ENCODE measurements at regions not wholly inside any gene's neighbourhood (a gene's known extent, or its start where the extent isn't known, plus 50 kb on each side); places are given as distances from the start of the nearest gene placed in this dataset.

DNA sequence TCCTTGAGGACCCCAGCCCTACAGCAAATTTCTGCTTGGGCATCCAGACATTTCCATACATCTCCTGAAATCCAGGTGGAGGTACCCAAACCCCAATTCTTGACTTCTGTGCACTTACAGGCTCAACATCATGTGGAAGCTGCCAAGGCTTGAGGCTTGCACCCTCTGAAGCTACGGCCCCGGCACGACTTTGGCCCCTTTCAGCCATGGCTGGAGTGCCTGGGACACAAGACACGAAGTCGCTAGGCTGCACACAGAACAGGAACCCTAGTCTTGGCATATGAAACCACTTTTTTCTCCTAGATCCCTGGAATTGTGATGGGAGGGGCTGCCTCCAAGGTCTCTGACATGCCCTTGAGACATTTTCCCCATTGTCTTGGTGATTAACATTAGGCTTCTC, 1417.7 kb downstream of the ARAP2 start:
- TF ChIP-seq GATA2 (IDR thresholded peaks at IDR 0.05; ENCODE audit: low read depth, low read length) (no peak), GATA3 (IDR thresholded peaks at IDR 0.05; ENCODE audit: low read depth, low read length) (no peak)

DNA sequence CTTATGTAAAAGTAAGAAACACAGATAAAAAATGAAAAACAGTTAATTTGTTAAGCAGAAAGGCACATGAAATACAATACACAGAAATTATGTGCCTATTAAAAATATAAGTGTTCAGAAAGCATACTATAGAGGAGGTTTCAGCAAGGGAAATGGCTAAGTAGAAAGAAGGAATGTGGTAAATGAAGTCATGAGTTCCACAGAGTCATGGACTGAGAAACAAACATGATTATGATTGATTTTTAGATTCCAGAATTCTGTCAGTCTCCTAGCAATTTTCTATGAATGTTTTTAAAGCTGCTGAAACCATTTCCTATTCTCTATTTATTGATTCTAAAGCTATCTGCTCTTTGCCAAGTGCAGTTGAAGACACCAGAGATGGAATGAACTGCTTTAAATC, 1398.4 kb downstream of the ARAP2 start:
- no peak for TF ChIP-seq GATA2 (IDR thresholded peaks at IDR 0.05; ENCODE audit: low read depth, low read length)
- TF ChIP-seq GATA3 (IDR thresholded peaks at IDR 0.05; ENCODE audit: low read depth, low read length) = no peak

DNA sequence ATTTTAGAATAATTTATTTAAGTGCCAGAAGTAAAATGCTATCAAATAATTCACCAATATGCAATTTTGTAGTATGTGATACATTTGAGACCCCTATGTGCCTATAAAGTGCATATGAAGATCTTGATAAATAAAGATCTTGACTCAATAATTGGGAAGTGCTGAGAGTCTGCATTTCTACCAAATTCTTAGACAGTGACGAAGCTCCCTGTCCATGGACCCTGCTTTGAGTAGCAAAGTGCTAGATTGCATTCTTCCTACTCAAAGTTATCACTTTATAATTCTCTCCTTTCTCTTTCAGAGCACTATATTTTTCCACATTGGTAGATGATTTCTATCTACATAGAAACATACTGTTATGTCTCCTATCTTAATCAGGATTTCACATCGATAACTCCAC, 1393.9 kb downstream of the ARAP2 start:
- TF ChIP-seq GATA3 (IDR thresholded peaks at IDR 0.05; ENCODE audit: low read depth, low read length) (no peak), GATA2 (IDR thresholded peaks at IDR 0.05; ENCODE audit: low read depth, low read length) (no peak)

- TF ChIP-seq GATA2 (IDR thresholded peaks at IDR 0.05; ENCODE audit: low read depth, low read length) = no peak
- no peak for TF ChIP-seq GATA3 (IDR thresholded peaks at IDR 0.05; ENCODE audit: low read depth, low read length)
Observed at GRCh38 chr4:34850968-34851367, 1393.3 kb downstream of the ARAP2 start.

DNA sequence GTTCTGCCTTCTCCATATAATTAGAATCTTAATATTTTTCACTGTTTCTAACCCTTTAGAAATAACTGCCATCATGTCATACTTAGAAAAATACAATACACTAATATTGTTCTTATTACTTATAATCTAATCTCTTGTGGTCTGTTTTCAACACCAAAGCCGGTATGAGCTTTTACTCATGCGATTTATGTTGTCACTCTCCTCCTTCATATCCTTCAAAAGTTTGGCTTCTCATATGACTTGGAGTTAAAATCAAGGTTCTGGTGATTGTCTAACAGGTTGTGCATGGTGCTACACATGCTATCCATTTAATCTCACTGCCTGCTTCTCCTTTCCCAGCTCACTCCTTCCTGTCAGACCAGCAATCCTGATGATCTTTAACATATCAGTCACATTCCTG, 1392.9 kb downstream of the ARAP2 start:
- TF ChIP-seq GATA3 (IDR thresholded peaks at IDR 0.05; ENCODE audit: low read depth, low read length) (no peak), GATA2 (IDR thresholded peaks at IDR 0.05; ENCODE audit: low read depth, low read length) (no peak)

- TF ChIP-seq GATA3 (IDR thresholded peaks at IDR 0.05; ENCODE audit: low read depth, low read length) (no peak), GATA2 (IDR thresholded peaks at IDR 0.05; ENCODE audit: low read depth, low read length) (no peak)
Observed at GRCh38 chr4:34854451-34854850, 1389.9 kb downstream of the ARAP2 start.

DNA sequence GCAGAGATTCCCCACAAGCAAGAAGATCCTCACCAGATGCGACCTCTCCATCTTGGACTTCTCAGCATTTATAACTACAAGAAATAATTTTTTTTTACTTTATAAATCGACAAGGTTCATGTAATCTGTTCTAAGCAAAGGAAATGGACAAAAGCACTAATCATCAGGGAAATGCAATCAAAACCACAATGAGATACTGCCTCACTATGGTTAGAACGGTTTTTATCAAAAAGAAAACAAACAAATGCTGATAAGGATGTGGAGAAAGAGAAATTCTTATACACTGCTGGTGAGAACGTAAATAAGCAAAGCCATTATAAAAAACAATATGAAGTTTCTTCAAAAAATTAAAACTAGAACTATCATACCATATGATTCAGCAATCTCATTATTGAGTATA, 1382.6 kb downstream of the ARAP2 start:
- TF ChIP-seq GATA3 (IDR thresholded peaks at IDR 0.05; ENCODE audit: low read depth, low read length) (no peak), GATA2 (IDR thresholded peaks at IDR 0.05; ENCODE audit: low read depth, low read length) (no peak)

DNA sequence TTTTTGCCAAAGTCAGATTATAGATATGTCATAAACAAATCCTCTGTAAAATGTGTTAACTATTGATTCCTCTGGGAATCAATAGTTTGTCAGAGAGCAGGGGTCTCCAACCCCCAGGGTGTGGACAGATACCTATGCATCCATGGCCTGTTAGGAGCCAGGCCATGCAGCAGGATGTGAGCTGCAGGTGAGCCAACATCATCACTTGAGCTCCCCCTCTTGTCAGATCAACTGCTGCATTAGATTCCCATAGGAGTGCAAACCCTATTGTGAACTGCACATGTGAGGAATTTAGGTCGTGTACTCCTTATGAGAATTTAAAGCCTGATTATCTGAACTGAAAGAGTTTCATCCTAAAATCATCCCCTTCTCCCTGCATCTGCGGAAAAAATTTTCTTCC, 1365.4 kb downstream of the ARAP2 start:
- TF ChIP-seq GATA2 (IDR thresholded peaks at IDR 0.05; ENCODE audit: low read depth, low read length) (no peak), GATA3 (IDR thresholded peaks at IDR 0.05; ENCODE audit: low read depth, low read length) (no peak)

GRCh38 chr4:34880246-34880645, 1364.1 kb downstream of the ARAP2 start:
- TF ChIP-seq GATA2 (IDR thresholded peaks at IDR 0.05; ENCODE audit: low read depth, low read length) (no peak), GATA3 (IDR thresholded peaks at IDR 0.05; ENCODE audit: low read depth, low read length) (no peak)

DNA sequence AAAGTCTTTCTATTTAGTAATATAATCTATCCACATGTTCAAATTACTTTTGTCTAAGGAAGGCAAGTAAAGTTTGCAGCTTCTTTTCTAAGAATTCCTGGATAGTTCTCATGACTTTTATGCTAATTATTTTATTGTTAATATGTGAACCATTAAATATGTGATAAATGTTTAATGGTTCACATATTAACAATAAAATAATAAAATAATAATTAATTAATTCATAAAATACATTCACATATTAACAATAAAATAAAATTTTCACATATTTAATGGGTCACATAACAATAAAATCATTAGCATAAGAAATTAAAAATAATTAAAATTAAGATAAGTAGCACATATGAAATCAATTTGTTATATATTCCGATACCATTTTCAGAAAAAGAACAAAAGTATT, 1352.4 kb downstream of the ARAP2 start:
- no peak for TF ChIP-seq GATA2 (IDR thresholded peaks at IDR 0.05; ENCODE audit: low read depth, low read length)
- TF ChIP-seq GATA3 (IDR thresholded peaks at IDR 0.05; ENCODE audit: low read depth, low read length) = no peak

DNA sequence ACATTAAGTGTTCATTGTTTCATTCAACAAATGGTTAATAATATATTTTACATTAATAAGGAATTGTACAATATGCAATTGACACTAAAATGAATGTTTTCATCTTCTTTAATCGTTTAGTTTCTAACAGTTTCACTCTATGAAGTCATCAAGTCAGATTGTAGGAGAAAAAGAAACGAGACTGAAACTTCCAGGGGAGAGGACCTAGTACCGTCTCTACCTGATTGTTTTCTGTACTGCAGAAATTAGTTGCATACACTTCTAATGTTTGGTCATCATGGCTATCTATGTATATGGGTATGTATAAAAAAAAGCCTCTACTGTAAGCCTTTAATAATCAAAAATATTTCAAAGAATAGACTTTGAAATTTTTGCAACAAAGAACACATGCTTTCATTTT, 1350.9 kb downstream of the ARAP2 start:
- no peak for TF ChIP-seq GATA2 (IDR thresholded peaks at IDR 0.05; ENCODE audit: low read depth, low read length)
- TF ChIP-seq GATA3 (IDR thresholded peaks at IDR 0.05; ENCODE audit: low read depth, low read length) = no peak

- TF ChIP-seq GATA2 (IDR thresholded peaks at IDR 0.05; ENCODE audit: low read depth, low read length) = no peak
- no peak for TF ChIP-seq GATA3 (IDR thresholded peaks at IDR 0.05; ENCODE audit: low read depth, low read length)
Observed at GRCh38 chr4:34920032-34920431, 1324.3 kb downstream of the ARAP2 start.

- TF ChIP-seq GATA2 (IDR thresholded peaks at IDR 0.05; ENCODE audit: low read depth, low read length) (no peak), GATA3 (IDR thresholded peaks at IDR 0.05; ENCODE audit: low read depth, low read length) (no peak)
Observed at GRCh38 chr4:34921391-34921790, 1322.9 kb downstream of the ARAP2 start.

DNA sequence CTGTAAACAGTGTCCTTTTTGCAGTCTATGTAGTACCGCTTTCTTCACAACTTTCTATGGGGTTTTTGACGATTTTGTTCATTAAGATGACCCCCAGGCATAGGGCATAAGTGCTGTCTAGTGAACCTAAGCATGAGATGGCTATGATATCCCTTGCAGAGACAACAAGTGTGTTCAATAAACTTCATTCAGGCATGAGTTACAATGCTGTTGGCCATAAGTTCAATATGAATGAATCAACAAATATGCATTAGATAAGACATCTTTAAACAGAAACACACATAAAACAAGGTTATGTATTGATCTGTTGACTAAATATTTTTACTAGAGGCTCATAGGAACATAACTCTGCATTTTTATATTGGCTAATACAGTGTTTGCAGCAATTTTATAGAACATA, 1322.0 kb downstream of the ARAP2 start:
- TF ChIP-seq GATA2 (IDR thresholded peaks at IDR 0.05; ENCODE audit: low read depth, low read length) = no peak
- no peak for TF ChIP-seq GATA3 (IDR thresholded peaks at IDR 0.05; ENCODE audit: low read depth, low read length)

DNA sequence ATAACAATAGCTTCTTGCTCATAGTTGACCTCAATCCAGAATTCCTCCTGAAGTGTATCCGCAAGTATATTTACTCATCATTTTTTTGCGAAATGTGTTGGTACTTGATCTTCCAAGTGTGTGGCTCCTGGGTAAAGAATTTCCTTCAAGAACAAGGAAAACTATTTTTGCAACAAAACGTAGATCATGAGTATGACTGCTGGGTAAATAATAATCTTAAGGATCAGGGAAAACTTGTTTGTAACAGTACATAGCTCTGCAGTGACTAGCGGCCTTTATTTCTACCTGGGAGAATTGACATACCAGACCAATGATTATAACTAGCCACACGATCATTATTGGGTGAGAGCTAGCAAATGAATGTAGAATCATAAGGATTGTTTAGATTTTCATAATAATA, 1311.7 kb downstream of the ARAP2 start:
- no peak for TF ChIP-seq GATA3 (IDR thresholded peaks at IDR 0.05; ENCODE audit: low read depth, low read length)
- TF ChIP-seq GATA2 (IDR thresholded peaks at IDR 0.05; ENCODE audit: low read depth, low read length) = no peak

GRCh38 chr4:34935739-34936138, 1308.6 kb downstream of the ARAP2 start:
- no peak for TF ChIP-seq GATA3 (IDR thresholded peaks at IDR 0.05; ENCODE audit: low read depth, low read length)
- TF ChIP-seq GATA2 (IDR thresholded peaks at IDR 0.05; ENCODE audit: low read depth, low read length) = no peak

Measured in SH-SY5Y (cell line).